ENCODE measurements at regions not wholly inside any gene's neighbourhood (a gene's known extent, or its start where the extent isn't known, plus 50 kb on each side); places are given as distances from the start of the nearest gene placed in this dataset.

DNA sequence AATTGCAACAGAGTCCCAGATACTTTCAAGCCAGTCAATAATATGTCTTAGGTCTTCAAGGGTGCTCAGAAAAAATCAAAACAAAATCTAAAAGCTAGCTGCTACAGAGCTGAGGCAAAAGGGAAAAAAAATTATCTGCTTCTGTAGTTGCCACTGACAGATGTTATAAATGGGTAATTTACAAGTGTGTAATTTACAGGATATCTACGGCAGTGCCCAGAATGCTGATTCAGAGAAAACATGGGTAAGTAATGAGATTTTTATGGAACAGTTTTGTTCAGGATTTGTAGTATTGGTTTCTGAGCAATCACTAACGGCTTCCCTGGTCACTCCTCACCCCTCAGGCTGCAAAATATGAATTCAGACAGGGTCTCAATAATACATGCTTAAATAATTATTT is 234.1 kb downstream of the GALC start:
- TF ChIP-seq, protein P1, sequence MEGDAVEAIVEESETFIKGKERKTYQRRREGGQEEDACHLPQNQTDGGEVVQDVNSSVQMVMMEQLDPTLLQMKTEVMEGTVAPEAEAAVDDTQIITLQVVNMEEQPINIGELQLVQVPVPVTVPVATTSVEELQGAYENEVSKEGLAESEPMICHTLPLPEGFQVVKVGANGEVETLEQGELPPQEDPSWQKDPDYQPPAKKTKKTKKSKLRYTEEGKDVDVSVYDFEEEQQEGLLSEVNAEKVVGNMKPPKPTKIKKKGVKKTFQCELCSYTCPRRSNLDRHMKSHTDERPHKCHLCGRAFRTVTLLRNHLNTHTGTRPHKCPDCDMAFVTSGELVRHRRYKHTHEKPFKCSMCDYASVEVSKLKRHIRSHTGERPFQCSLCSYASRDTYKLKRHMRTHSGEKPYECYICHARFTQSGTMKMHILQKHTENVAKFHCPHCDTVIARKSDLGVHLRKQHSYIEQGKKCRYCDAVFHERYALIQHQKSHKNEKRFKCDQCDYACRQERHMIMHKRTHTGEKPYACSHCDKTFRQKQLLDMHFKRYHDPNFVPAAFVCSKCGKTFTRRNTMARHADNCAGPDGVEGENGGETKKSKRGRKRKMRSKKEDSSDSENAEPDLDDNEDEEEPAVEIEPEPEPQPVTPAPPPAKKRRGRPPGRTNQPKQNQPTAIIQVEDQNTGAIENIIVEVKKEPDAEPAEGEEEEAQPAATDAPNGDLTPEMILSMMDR (CRISPR knock-in tag; IDR thresholded peaks at IDR 0.05) = no peak
- TF ChIP-seq SCMH1 (CRISPR knock-in tag; IDR thresholded peaks at IDR 0.05; ENCODE audit: borderline replicate concordance) (no peak), POLR2AphosphoS5 (IDR thresholded peaks at IDR 0.05; ENCODE audit: low read depth, low read length) (no peak), EZH2 (conservative IDR thresholded peaks at IDR 0.05; ENCODE audit: low read depth, low read length) (no peak)
- TF ChIP-seq, protein P2, sequence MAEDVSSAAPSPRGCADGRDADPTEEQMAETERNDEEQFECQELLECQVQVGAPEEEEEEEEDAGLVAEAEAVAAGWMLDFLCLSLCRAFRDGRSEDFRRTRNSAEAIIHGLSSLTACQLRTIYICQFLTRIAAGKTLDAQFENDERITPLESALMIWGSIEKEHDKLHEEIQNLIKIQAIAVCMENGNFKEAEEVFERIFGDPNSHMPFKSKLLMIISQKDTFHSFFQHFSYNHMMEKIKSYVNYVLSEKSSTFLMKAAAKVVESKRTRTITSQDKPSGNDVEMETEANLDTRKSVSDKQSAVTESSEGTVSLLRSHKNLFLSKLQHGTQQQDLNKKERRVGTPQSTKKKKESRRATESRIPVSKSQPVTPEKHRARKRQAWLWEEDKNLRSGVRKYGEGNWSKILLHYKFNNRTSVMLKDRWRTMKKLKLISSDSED (CRISPR knock-in tag; IDR thresholded peaks at IDR 0.05) = no peak
- TF ChIP-seq, protein P3, sequence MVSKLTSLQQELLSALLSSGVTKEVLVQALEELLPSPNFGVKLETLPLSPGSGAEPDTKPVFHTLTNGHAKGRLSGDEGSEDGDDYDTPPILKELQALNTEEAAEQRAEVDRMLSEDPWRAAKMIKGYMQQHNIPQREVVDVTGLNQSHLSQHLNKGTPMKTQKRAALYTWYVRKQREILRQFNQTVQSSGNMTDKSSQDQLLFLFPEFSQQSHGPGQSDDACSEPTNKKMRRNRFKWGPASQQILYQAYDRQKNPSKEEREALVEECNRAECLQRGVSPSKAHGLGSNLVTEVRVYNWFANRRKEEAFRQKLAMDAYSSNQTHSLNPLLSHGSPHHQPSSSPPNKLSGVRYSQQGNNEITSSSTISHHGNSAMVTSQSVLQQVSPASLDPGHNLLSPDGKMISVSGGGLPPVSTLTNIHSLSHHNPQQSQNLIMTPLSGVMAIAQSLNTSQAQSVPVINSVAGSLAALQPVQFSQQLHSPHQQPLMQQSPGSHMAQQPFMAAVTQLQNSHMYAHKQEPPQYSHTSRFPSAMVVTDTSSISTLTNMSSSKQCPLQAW (CRISPR knock-in tag; IDR thresholded peaks at IDR 0.05) = no peak
- TF ChIP-seq, protein P4, sequence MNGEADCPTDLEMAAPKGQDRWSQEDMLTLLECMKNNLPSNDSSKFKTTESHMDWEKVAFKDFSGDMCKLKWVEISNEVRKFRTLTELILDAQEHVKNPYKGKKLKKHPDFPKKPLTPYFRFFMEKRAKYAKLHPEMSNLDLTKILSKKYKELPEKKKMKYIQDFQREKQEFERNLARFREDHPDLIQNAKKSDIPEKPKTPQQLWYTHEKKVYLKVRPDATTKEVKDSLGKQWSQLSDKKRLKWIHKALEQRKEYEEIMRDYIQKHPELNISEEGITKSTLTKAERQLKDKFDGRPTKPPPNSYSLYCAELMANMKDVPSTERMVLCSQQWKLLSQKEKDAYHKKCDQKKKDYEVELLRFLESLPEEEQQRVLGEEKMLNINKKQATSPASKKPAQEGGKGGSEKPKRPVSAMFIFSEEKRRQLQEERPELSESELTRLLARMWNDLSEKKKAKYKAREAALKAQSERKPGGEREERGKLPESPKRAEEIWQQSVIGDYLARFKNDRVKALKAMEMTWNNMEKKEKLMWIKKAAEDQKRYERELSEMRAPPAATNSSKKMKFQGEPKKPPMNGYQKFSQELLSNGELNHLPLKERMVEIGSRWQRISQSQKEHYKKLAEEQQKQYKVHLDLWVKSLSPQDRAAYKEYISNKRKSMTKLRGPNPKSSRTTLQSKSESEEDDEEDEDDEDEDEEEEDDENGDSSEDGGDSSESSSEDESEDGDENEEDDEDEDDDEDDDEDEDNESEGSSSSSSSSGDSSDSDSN (CRISPR knock-in tag; IDR thresholded peaks at IDR 0.05) = no peak
